ENCODE measurements at regions not wholly inside any gene's neighbourhood (a gene's known extent, or its start where the extent isn't known, plus 50 kb on each side); places are given as distances from the start of the nearest gene placed in this dataset.

DNA sequence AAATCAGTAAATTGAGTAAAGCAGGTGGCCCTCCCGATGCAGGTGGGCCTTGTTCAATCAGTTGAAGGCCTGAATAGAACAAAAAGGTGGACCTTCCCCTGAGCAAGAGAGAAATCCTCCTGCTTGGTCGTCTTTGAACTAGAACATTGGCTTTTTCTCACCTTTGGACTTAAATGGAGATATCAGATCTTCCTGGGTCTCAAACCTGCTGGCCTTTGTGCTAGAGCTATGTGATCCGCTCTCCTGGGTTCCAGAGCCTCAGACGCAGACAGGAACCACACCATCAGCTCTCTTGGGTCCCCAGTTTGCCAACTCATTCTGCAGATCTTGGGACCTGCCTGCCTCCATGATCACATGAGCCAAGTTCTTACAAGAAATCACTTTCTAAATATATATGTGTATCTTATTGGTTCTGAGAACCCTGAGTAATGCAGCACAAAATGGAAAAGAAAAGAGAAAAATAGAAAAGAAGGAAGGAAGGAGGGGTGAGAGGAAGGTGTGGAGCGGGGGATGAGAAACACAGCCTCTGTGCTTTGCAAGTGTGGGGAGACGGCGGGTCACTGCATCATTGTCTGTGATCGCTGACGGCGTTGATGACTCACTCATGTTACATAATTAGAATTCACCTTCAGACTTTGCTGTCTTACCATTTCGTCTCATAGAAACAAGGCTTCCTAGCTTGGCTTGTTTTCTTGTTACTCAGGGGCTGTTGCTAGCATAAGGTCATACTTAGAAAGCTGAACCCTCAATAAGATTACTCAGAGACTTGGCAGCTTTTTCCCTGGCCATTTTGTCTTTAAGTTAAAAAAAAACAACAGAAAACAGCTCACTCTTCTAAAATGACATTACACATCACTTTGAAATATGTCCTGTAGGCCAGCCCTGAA lies 85.7 kb upstream of the NEDD9 start (continued):
- TF ChIP-seq CSRNP1 (CRISPR knock-in tag; IDR thresholded peaks at IDR 0.05) (no peak), ZNF20 (CRISPR knock-in tag; IDR thresholded peaks at IDR 0.05) (0 out of 2 replicates have a peak, but pooled peaks have one; percentile 36), TFAP4 (IDR thresholded peaks at IDR 0.05; ENCODE audit: borderline replicate concordance, low read depth) (no peak), ZNF703 (CRISPR knock-in tag; IDR thresholded peaks at IDR 0.05; ENCODE audit: borderline replicate concordance) (no peak), ZNF143 (CRISPR knock-in tag; IDR thresholded peaks at IDR 0.05) (no peak), SOX13 (IDR thresholded peaks at IDR 0.05) (peak; percentile 46; the same call in 1 of the 2 replicates), SOX13 (CRISPR knock-in tag; conservative IDR thresholded peaks at IDR 0.05 in 1 of 2, IDR thresholded peaks at IDR 0.05 in 1 of 2) (peak in 1 of 2 experiments; percentile 91; a peak in 2 of 4 replicates), ARID5B (CRISPR knock-in tag; IDR thresholded peaks at IDR 0.05) (peak; percentile 92), ZSCAN29 (CRISPR knock-in tag; conservative IDR thresholded peaks at IDR 0.05) (no peak), ZNF234 (CRISPR knock-in tag; conservative IDR thresholded peaks at IDR 0.05) (no peak), HNRNPUL1 (IDR thresholded peaks at IDR 0.05; ENCODE audit: low read depth, low read length) (no peak), RFX5 (IDR thresholded peaks at IDR 0.05; ENCODE audit: low read depth, low read length) (no peak), SKI (IDR thresholded peaks at IDR 0.05; ENCODE audit: partially characterized antibody) (peak; percentile 86), ZNF691 (CRISPR knock-in tag; IDR thresholded peaks at IDR 0.05; ENCODE audit: borderline replicate concordance, low read depth) (no peak), EP300 (IDR thresholded peaks at IDR 0.05; ENCODE audit: low read depth in 2 of 2, low read length in 2 of 2) (peak in 1 of 2 experiments; percentile 78; a peak in 2 of 4 replicates), EP300 (CRISPR knock-in tag; IDR thresholded peaks at IDR 0.05; ENCODE audit: borderline replicate concordance) (peak; percentile 18; the same call in 1 of the 2 replicates), FOXK1 (CRISPR knock-in tag; IDR thresholded peaks at IDR 0.05; ENCODE audit: borderline replicate concordance, low read depth) (peak; percentile 70; the same call in 1 of the 2 replicates), LCORL (IDR thresholded peaks at IDR 0.05) (no peak), LCORL (CRISPR knock-in tag; IDR thresholded peaks at IDR 0.05) (no peak)
- TF ChIP-seq, protein P1, sequence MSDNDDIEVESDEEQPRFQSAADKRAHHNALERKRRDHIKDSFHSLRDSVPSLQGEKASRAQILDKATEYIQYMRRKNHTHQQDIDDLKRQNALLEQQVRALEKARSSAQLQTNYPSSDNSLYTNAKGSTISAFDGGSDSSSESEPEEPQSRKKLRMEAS (IDR thresholded peaks at IDR 0.05), result no peak

Data from HepG2 (cell line).